ENCODE measurements at regions not wholly inside any gene's neighbourhood (a gene's known extent, or its start where the extent isn't known, plus 50 kb on each side); places are given as distances from the start of the nearest gene placed in this dataset.

DNA sequence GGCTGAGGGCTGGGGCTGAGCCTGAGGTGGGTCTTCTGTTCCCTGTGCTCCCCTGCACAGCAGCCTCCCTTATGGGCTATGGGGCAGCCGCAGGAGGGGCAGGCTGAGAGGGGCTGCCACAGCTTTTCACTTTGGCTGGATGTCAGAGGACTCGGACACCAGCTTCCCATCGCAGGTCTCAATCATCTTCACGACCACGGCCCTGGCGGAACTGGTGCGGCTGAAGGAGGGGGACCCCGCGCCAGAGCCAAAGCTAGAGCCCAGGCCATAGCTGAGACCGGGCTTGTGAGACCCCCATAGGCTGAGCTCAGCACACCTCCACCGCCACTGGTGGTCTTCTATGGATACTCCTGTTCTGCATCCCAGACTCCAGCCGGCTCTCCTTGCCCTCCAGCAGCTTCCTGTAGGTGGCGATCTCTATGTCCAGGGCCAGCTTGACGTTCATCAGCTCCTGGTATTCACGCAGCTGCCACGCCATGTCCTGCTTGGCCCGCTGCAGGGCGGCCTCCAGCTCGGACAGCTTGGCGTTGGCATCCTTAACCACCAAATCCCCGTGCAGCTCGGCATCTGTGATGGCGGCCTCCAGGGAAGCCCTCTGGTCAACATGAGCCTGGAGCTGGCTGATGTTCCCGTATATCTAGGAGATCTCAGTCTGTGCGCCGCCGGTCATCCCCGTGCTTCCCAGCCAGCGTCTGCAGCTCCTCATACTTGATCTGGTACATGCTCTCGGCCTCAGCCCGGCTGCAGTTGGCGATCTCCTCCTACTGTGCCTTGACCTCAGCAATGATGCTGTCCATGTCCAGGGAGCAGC lies 181.7 kb upstream of the SYNPR start:
- 0 out of 2 replicates have a peak, but pooled peaks cover 5% of the 10 kb centered on the region for H3K9me3 ChIP-seq (ENCODE audit: low read length)
- no peaks in the 10 kb centered on the region for H3F3A ChIP-seq (ENCODE audit: low read length, unreplicated experiment)
- no peak for ATAC-seq
- BruUV-seq (replicated peaks), result no TSS peak
- ChIA-PET POLR2A (ENCODE audit: unreplicated experiment) (no interaction called here), CTCF (no interaction called here)
- H2AFZ ChIP-seq (ENCODE audit: low read length), result no peak overlapping the region
- no peak for DNase-seq
- H4K20me1 ChIP-seq (ENCODE audit: low read length), result no peaks in the 10 kb centered on the region
- intact Hi-C loops (cut with micrococcal nuclease), result no loop called here
- no peak overlapping the region for H3K9ac ChIP-seq (ENCODE audit: low read length)
- no peaks in the 10 kb centered on the region for H3K4me1 ChIP-seq (ENCODE audit: insufficient read depth, low read length)
- no peaks in the 10 kb centered on the region for H3K27me3 ChIP-seq (ENCODE audit: low read length)
- H3K4me2 ChIP-seq (ENCODE audit: low read length), result no peak overlapping the region
- H3K79me2 ChIP-seq (ENCODE audit: low read length), result no peaks in the 10 kb centered on the region
- H3K9me2 ChIP-seq (replicated peaks; ENCODE audit: low read length), result no peaks in the 10 kb centered on the region
- TF ChIP-seq EZH2phosphoT487 (IDR thresholded peaks at IDR 0.05; ENCODE audit: borderline replicate concordance, low read length), result no peak
- TF ChIP-seq EZH2 (IDR thresholded peaks at IDR 0.05; ENCODE audit: low read length, unreplicated experiment), result no peak
- TF ChIP-seq, protein P1, sequence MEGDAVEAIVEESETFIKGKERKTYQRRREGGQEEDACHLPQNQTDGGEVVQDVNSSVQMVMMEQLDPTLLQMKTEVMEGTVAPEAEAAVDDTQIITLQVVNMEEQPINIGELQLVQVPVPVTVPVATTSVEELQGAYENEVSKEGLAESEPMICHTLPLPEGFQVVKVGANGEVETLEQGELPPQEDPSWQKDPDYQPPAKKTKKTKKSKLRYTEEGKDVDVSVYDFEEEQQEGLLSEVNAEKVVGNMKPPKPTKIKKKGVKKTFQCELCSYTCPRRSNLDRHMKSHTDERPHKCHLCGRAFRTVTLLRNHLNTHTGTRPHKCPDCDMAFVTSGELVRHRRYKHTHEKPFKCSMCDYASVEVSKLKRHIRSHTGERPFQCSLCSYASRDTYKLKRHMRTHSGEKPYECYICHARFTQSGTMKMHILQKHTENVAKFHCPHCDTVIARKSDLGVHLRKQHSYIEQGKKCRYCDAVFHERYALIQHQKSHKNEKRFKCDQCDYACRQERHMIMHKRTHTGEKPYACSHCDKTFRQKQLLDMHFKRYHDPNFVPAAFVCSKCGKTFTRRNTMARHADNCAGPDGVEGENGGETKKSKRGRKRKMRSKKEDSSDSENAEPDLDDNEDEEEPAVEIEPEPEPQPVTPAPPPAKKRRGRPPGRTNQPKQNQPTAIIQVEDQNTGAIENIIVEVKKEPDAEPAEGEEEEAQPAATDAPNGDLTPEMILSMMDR (conservative IDR thresholded peaks at IDR 0.05; ENCODE audit: low read depth, low read length), result no peak
- no peak overlapping the region for H3K27ac ChIP-seq (ENCODE audit: low read length)
- H3K4me3 ChIP-seq (ENCODE audit: low read length), result no peak overlapping the region
- H3K36me3 ChIP-seq (ENCODE audit: low read depth, low read length), result no peaks in the 10 kb centered on the region

GRCh38 chr3:63097396-63097795 lies 180.7 kb upstream of the SYNPR start:
- Histone ChIP-seq H4K20me1 (ENCODE audit: low read length) (no peaks in the 10 kb centered on the region), H3K9me3 (ENCODE audit: low read length) (0 out of 2 replicates have a peak, but pooled peaks cover 5% of the 10 kb centered on the region), H3K4me1 (ENCODE audit: insufficient read depth, low read length) (no peaks in the 10 kb centered on the region), H3K27ac (ENCODE audit: low read length) (no peak overlapping the region), H3K27me3 (ENCODE audit: low read length) (no peaks in the 10 kb centered on the region), H3K79me2 (ENCODE audit: low read length) (no peaks in the 10 kb centered on the region), H2AFZ (ENCODE audit: low read length) (no peak overlapping the region), H3K9me2 (replicated peaks; ENCODE audit: low read length) (no peaks in the 10 kb centered on the region), H3F3A (ENCODE audit: low read length, unreplicated experiment) (no peaks in the 10 kb centered on the region), H3K4me2 (ENCODE audit: low read length) (no peak overlapping the region), H3K4me3 (ENCODE audit: low read length) (no peak overlapping the region), H3K9ac (ENCODE audit: low read length) (no peak overlapping the region), H3K36me3 (ENCODE audit: low read depth, low read length) (no peaks in the 10 kb centered on the region)
- DNase-seq, result no peak
- no peak for ATAC-seq
- no peak for TF ChIP-seq EZH2 (IDR thresholded peaks at IDR 0.05; ENCODE audit: low read length, unreplicated experiment)
- TF ChIP-seq EZH2phosphoT487 (IDR thresholded peaks at IDR 0.05; ENCODE audit: borderline replicate concordance, low read length), result no peak
- TF ChIP-seq, protein P1 (conservative IDR thresholded peaks at IDR 0.05; ENCODE audit: low read depth, low read length), result no peak
- POLR2A ChIA-PET (ENCODE audit: unreplicated experiment), result no interaction called here
- BruUV-seq (replicated peaks), result no TSS peak
- CTCF ChIA-PET, result no interaction called here
- intact Hi-C loops (cut with micrococcal nuclease), result no loop called here

DNA sequence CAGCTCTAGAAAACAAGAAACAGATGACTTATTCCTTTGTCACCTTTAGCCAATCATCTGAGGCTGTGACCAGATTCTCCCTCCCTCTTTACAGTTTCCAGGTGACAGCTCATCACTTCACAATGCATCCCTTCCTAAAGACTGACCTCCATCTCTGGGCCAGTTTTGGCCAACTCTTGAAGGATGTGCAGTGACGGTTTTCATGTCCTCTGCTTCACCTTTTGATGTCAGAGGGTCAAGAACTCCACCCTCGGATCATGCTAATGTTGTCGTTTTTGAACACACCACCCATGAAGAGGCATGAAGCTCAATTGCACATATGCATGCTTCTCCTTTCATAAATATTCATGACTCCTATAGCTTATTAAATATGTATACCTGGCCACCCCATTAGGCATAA lies 161.2 kb upstream of the SYNPR start:
- Histone ChIP-seq H3K4me2 (ENCODE audit: low read length) (no peak overlapping the region), H3K9ac (ENCODE audit: low read length) (no peak overlapping the region), H3K9me2 (replicated peaks; ENCODE audit: low read length) (no peaks in the 10 kb centered on the region), H3K27me3 (ENCODE audit: low read length) (no peaks in the 10 kb centered on the region), H2AFZ (ENCODE audit: low read length) (no peak overlapping the region), H3K79me2 (ENCODE audit: low read length) (no peaks in the 10 kb centered on the region), H3K9me3 (ENCODE audit: low read length) (peaks cover 8% of the 10 kb centered on the region), H3K4me3 (ENCODE audit: low read length) (no peak overlapping the region), H3K4me1 (ENCODE audit: insufficient read depth, low read length) (no peaks in the 10 kb centered on the region), H4K20me1 (ENCODE audit: low read length) (no peaks in the 10 kb centered on the region), H3K27ac (ENCODE audit: low read length) (no peak overlapping the region), H3F3A (ENCODE audit: low read length, unreplicated experiment) (no peaks in the 10 kb centered on the region), H3K36me3 (ENCODE audit: low read depth, low read length) (no peaks in the 10 kb centered on the region)
- no TSS peak for BruUV-seq (replicated peaks)
- DNase-seq (no peak), ATAC-seq (no peak)
- ChIA-PET CTCF (no interaction called here), POLR2A (ENCODE audit: unreplicated experiment) (no interaction called here)
- TF ChIP-seq EZH2phosphoT487 (IDR thresholded peaks at IDR 0.05; ENCODE audit: borderline replicate concordance, low read length), result no peak
- TF ChIP-seq EZH2 (IDR thresholded peaks at IDR 0.05; ENCODE audit: low read length, unreplicated experiment), result no peak
- TF ChIP-seq, protein P1 (conservative IDR thresholded peaks at IDR 0.05; ENCODE audit: low read depth, low read length), result no peak
- intact Hi-C loops (cut with micrococcal nuclease), result no loop called here

All from PC-3 (cell line).